Natural killer cell treated with Interleukin-12 subunit alpha and Interleukin-12 subunit beta and Interleukin-15 and Interleukin-18, amount 100 ng/mL, for 72 hours (primary cell): ENCODE measurements at regions not wholly inside any gene's neighbourhood (a gene's known extent, or its start where the extent isn't known, plus 50 kb on each side); places are given as distances from the start of the nearest gene placed in this dataset.

Experiments
- ATAC-seq, 2 donors: fragments of 150-1000 bp; cut with Tn5 transposase in 1 of 2; sonication (Bioruptor Pico), chemical (Tn5 transposase) in 1 of 2; 2 replicates each; pipeline ENCODE4 v1.10.0; 2021
- DNase-seq: peaks from one replicate; pipeline ENCODE4 v3.0.0; 2022; ENCODE audit warnings: low spot score
- H3K27ac Mint-ChIP-seq, 2 donors: 1 replicate in 1 of 2; 2 replicates in 1 of 2; pipeline ENCODE4 v1.8.0; 2022; ENCODE audit warnings: mixed read lengths in 2 of 2, mild to moderate bottlenecking in 1 of 2, moderate library complexity in 1 of 2
- H3K27me3 Mint-ChIP-seq, 2 donors: 1 replicate in 1 of 2; 2 replicates in 1 of 2; pipeline ENCODE4 v1.8.0; 2022; ENCODE audit warnings: mixed read lengths in 2 of 2
- H3K36me3 Mint-ChIP-seq: one replicate; pipeline ENCODE4 v1.8.0; 2022; ENCODE audit warnings: mixed read lengths
- H3K4me1 Mint-ChIP-seq, 2 donors: 1 replicate in 1 of 2; 2 replicates in 1 of 2; pipeline ENCODE4 v1.8.0; 2022; ENCODE audit warnings: low read depth in 2 of 2, mixed read lengths in 2 of 2, mild to moderate bottlenecking in 1 of 2
- H3K4me3 Mint-ChIP-seq: one replicate; pipeline ENCODE4 v1.8.0; 2022; ENCODE audit warnings: mixed read lengths
- H3K9me3 Mint-ChIP-seq: 2 replicates; pipeline ENCODE4 v1.8.0; 2022; ENCODE audit warnings: mixed read lengths

GRCh38 chr1:76012341-76013205 is 62.0 kb upstream of the ST6GALNAC3 start:
- Mint-ChIP-seq H3K27me3 (peaks cover 0 to 8% of the 10 kb centered on the region in 2 donors), H3K9me3 (no peaks in the 10 kb centered on the region), H3K27ac (no peak overlapping the region), H3K4me3 (no peak overlapping the region), H3K4me1 (no peaks in the 10 kb centered on the region), H3K36me3 (no peaks in the 10 kb centered on the region)
- ATAC-seq (no peak), DNase-seq (no peak)

GRCh38 chr1:76013206-76013581 is 61.4 kb upstream of the ST6GALNAC3 start:
- Mint-ChIP-seq H3K9me3 (no peaks in the 10 kb centered on the region), H3K27ac (no peak overlapping the region), H3K36me3 (no peaks in the 10 kb centered on the region), H3K4me3 (no peak overlapping the region), H3K4me1 (no peaks in the 10 kb centered on the region), H3K27me3 (peaks cover 0 to 8% of the 10 kb centered on the region in 2 donors)
- no peak for DNase-seq
- no peak for ATAC-seq

- Mint-ChIP-seq H3K9me3 (no peaks in the 10 kb centered on the region), H3K27me3 (peaks cover 0 to 3% of the 10 kb centered on the region in 2 donors), H3K4me1 (no peaks in the 10 kb centered on the region), H3K36me3 (no peaks in the 10 kb centered on the region), H3K4me3 (no peak overlapping the region), H3K27ac (no peak overlapping the region)
- DNase-seq: no peak
- ATAC-seq: no peak
Measured at GRCh38 chr1:76015478-76016103, 59.0 kb upstream of the ST6GALNAC3 start.

- H3K4me1 Mint-ChIP-seq: no peaks in the 10 kb centered on the region
Measured at GRCh38 chr1:76018045-76018444, 56.5 kb upstream of the ST6GALNAC3 start.

GRCh38 chr1:76021846-76022245 is 52.7 kb upstream of the ST6GALNAC3 start:
- H3K4me3 Mint-ChIP-seq: no peak overlapping the region
- peaks cover 0 to 14% of the 10 kb centered on the region in 2 donors for H3K27me3 Mint-ChIP-seq
- no peak for ATAC-seq
- H3K27ac Mint-ChIP-seq: no peak overlapping the region
- H3K36me3 Mint-ChIP-seq: no peaks in the 10 kb centered on the region
- no peaks in the 10 kb centered on the region for H3K9me3 Mint-ChIP-seq
- no peak for DNase-seq
- no peaks in the 10 kb centered on the region for H3K4me1 Mint-ChIP-seq

More at GRCh38 chr1:76018045-76018444, 56.5 kb upstream of the ST6GALNAC3 start:
- DNase-seq: no peak
- Mint-ChIP-seq H3K36me3 (no peaks in the 10 kb centered on the region), H3K9me3 (no peaks in the 10 kb centered on the region), H3K27ac (no peak overlapping the region), H3K27me3 (peaks cover 0 to 13% of the 10 kb centered on the region in 2 donors), H3K4me3 (no peak overlapping the region)
- no peak for ATAC-seq

GRCh38 chr1:76023669-76024435 is 50.7 kb upstream of the ST6GALNAC3 start:
- Mint-ChIP-seq H3K36me3 (no peaks in the 10 kb centered on the region), H3K27ac (no peak overlapping the region), H3K27me3 (peaks cover 2 to 19% of the 10 kb centered on the region in 2 donors), H3K4me3 (no peak overlapping the region), H3K4me1 (no peaks in the 10 kb centered on the region), H3K9me3 (peaks cover 5% of the 10 kb centered on the region)
- DNase-seq (no peak), ATAC-seq (no peak)
